H9 (cell line): ENCODE measurements at regions not wholly inside any gene's neighbourhood (a gene's known extent, or its start where the extent isn't known, plus 50 kb on each side); places are given as distances from the start of the nearest gene placed in this dataset.

Experiments used
- DNase-seq: peaks from one replicate; pipeline ENCODE4 v3.0.0-alpha.2; 2017
- H2AFZ ChIP-seq: one replicate; pipeline ENCODE4 v1.6.1; 2013; ENCODE audit warnings: mild to moderate bottlenecking, low read length, control low read depth, moderate library complexity
- H2AK5ac ChIP-seq: 2 replicates; pipeline ENCODE4 v1.6.1; 2013; ENCODE audit warnings: low read length, control low read depth, mixed read lengths; ENCODE audit not compliant: insufficient read length
- H2BK120ac ChIP-seq: one replicate; pipeline ENCODE4 v1.6.1; 2013; ENCODE audit warnings: low read depth, mild to moderate bottlenecking, low read length, control low read depth, inconsistent platforms; ENCODE audit not compliant: poor library complexity, severe bottlenecking
- H2BK12ac ChIP-seq: 2 replicates; pipeline ENCODE4 v1.6.1; 2013; ENCODE audit warnings: low read length, control low read depth, mixed read lengths, low read depth; ENCODE audit not compliant: insufficient read length
- H2BK15ac ChIP-seq: 2 replicates; pipeline ENCODE4 v1.6.1; 2013; ENCODE audit warnings: low read depth, low read length, control low read depth
- H2BK20ac ChIP-seq: one replicate; pipeline ENCODE4 v1.6.1; 2013; ENCODE audit warnings: low read depth, mild to moderate bottlenecking, low read length, control low read depth, inconsistent platforms; ENCODE audit not compliant: poor library complexity, severe bottlenecking
- H2BK5ac ChIP-seq: 2 replicates; pipeline ENCODE4 v1.6.1; 2013; ENCODE audit warnings: low read length, control low read depth, mixed read lengths; ENCODE audit not compliant: insufficient read length
- H3K14ac ChIP-seq: 2 replicates; pipeline ENCODE4 v1.6.1; 2013; ENCODE audit warnings: low read length, control low read depth; ENCODE audit not compliant: insufficient read depth
- H3K18ac ChIP-seq: 2 replicates; pipeline ENCODE4 v1.6.1; 2013; ENCODE audit warnings: low read depth, mild to moderate bottlenecking, mixed read lengths, low read length, control low read depth; ENCODE audit not compliant: insufficient read length
- H3K23ac ChIP-seq: 2 replicates; pipeline ENCODE4 v1.6.1; 2013; ENCODE audit warnings: low read length, control low read depth, mixed read lengths, low read depth; ENCODE audit not compliant: insufficient read length
- H3K23me2 ChIP-seq: 2 replicates; pipeline ENCODE4 v1.6.1; 2013; ENCODE audit warnings: low read depth, mild to moderate bottlenecking, mixed read lengths, low read length, control low read depth; ENCODE audit not compliant: insufficient read length, poor library complexity, severe bottlenecking
- H3K27ac ChIP-seq: 2 replicates; pipeline ENCODE4 v1.5.1; 2013; ENCODE audit warnings: low read length, control low read depth, mixed read lengths, low read depth; ENCODE audit not compliant: insufficient read length
- H3K27me3 ChIP-seq: 2 replicates; pipeline ENCODE4 v1.6.1; 2013; ENCODE audit warnings: low read length, control low read depth, inconsistent platforms; ENCODE audit not compliant: insufficient read depth
- H3K4ac ChIP-seq: 2 replicates; pipeline ENCODE4 v1.6.1; 2013; ENCODE audit warnings: low read depth, mild to moderate bottlenecking, control low read depth, inconsistent platforms, low read length, moderate library complexity
- H3K4me1 ChIP-seq: 2 replicates; pipeline ENCODE4 v1.6.1; 2013; ENCODE audit warnings: low read length, control low read depth, inconsistent platforms; ENCODE audit not compliant: insufficient read depth
- H3K4me2 ChIP-seq: 2 replicates; pipeline ENCODE4 v1.6.1; 2013; ENCODE audit warnings: low read length, control low read depth, mixed read lengths; ENCODE audit not compliant: insufficient read length, insufficient read depth
- H3K56ac ChIP-seq: 2 replicates; pipeline ENCODE4 v1.6.1; 2013; ENCODE audit warnings: low read depth, mild to moderate bottlenecking, mixed read lengths, low read length, control low read depth; ENCODE audit not compliant: insufficient read length
- H3K79me1 ChIP-seq: 2 replicates; pipeline ENCODE4 v1.6.1; 2013; ENCODE audit warnings: low read depth, mild to moderate bottlenecking, moderate library complexity, low read length, control low read depth, inconsistent platforms; ENCODE audit not compliant: insufficient read depth, poor library complexity, severe bottlenecking
- H3K79me2 ChIP-seq: 2 replicates; pipeline ENCODE4 v1.6.1; 2013; ENCODE audit warnings: low read length, control low read depth, inconsistent platforms; ENCODE audit not compliant: insufficient read depth
- H3K9ac ChIP-seq: 2 replicates; pipeline ENCODE4 v1.6.1; 2013; ENCODE audit warnings: low read length, control low read depth, mixed read lengths; ENCODE audit not compliant: insufficient read length; ENCODE audit errors: extremely low read depth
- H3K9me3 ChIP-seq: one replicate; pipeline ENCODE4 v1.6.1; 2013; ENCODE audit warnings: low read depth, low read length, inconsistent platforms; ENCODE audit not compliant: control insufficient read depth
- H3T11ph ChIP-seq: one replicate; pipeline ENCODE4 v1.6.1; 2013; ENCODE audit warnings: mild to moderate bottlenecking, low read length, control low read depth, inconsistent platforms
- H4K20me1 ChIP-seq: one replicate; pipeline ENCODE4 v1.6.1; 2013; ENCODE audit not compliant: control insufficient read depth, insufficient read length, insufficient read depth
- H4K5ac ChIP-seq: 2 replicates; pipeline ENCODE4 v1.6.1; 2013; ENCODE audit warnings: low read depth, mild to moderate bottlenecking, mixed read lengths, low read length, control low read depth; ENCODE audit not compliant: insufficient read length
- H4K8ac ChIP-seq: replicated peaks from 2 replicates; pipeline ENCODE4 v1.6.1; 2013; ENCODE audit warnings: low read length, control low read depth, mixed read lengths, low read depth; ENCODE audit not compliant: insufficient read length
- H4K91ac ChIP-seq: 2 replicates; pipeline ENCODE4 v1.6.1; 2013; ENCODE audit warnings: low read depth, mild to moderate bottlenecking, moderate library complexity, mixed read lengths, low read length, control low read depth; ENCODE audit not compliant: insufficient read length
- H3K27ac Mint-ChIP-seq, 3 experiments: 2 replicates in 2 of 3; 3 replicates in 1 of 3; pipeline ENCODE4 v1.8.0; 2020 to 2021; ENCODE audit warnings: mixed read lengths in 3 of 3, mild to moderate bottlenecking in 1 of 3, moderate library complexity in 1 of 3
- H3K27me3 Mint-ChIP-seq: 2 replicates; pipeline ENCODE4 v1.8.0; 2021; ENCODE audit warnings: low read depth, mild to moderate bottlenecking, moderate library complexity, mixed read lengths
- H3K36me3 Mint-ChIP-seq, 3 experiments: 2 replicates in 2 of 3; 3 replicates in 1 of 3; pipeline ENCODE4 v1.8.0; 2020 to 2021; ENCODE audit warnings: low read depth in 3 of 3, mixed read lengths in 3 of 3; ENCODE audit not compliant: insufficient read depth in 1 of 3
- H3K4me1 Mint-ChIP-seq, 2 experiments: 2 replicates each; pipeline ENCODE4 v1.8.0; 2020; ENCODE audit warnings: mixed read lengths in 2 of 2
- H3K4me3 Mint-ChIP-seq, 2 experiments: 2 replicates in 1 of 2; 3 replicates in 1 of 2; pipeline ENCODE4 v1.8.0; 2020 to 2021; ENCODE audit warnings: mild to moderate bottlenecking in 2 of 2, mixed read lengths in 2 of 2, moderate library complexity in 1 of 2
- H3K9me3 Mint-ChIP-seq, 2 experiments: 2 replicates in 1 of 2; 3 replicates in 1 of 2; pipeline ENCODE4 v1.8.0; 2020; ENCODE audit warnings: mild to moderate bottlenecking in 2 of 2, mixed read lengths in 2 of 2, moderate library complexity in 1 of 2
- WGBS: extraction: QIAGEN DNeasy Blood & Tissue Kit; methylation state at CpG from one replicate; pipeline ENCODE4 v1.1.7; 2013; ENCODE audit warnings: missing lambda C conversion rate, low lambda C conversion rate, mixed read lengths; ENCODE audit not compliant: insufficient read length; ENCODE audit errors: extremely low coverage; 5-methylcytosine and 5-hydroxymethylcytosine counted together
- TF ChIP-seq, protein P1 (sequence below): fragments of 200-600 bp; sonication (generic); conservative IDR thresholded peaks from 3 replicates; pipeline ENCODE4 v1.8.0; 2021; ENCODE audit warnings: antibody characterized with exemption, mild to moderate bottlenecking

DNA sequence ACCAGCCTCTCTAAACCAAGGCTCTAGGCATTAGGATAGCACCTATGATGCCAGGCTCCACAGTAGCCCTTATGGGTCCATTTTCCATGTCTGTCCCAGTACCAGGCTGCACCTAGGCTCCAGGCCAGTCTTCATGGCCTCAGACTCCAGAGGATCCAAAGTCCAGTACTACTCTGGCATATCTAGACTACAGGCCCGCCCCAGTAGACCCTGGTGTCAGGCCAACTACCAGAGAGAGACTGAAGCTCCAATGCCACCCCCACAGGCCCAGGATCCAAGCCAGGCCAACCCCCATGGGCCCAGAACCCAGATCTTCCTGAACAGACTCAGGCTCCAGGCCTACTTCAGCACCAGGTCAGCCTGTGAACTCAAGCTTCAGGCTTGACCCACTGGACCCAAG lies 287.0 kb downstream of the KCNC2 start:
- TF ChIP-seq, protein P1, sequence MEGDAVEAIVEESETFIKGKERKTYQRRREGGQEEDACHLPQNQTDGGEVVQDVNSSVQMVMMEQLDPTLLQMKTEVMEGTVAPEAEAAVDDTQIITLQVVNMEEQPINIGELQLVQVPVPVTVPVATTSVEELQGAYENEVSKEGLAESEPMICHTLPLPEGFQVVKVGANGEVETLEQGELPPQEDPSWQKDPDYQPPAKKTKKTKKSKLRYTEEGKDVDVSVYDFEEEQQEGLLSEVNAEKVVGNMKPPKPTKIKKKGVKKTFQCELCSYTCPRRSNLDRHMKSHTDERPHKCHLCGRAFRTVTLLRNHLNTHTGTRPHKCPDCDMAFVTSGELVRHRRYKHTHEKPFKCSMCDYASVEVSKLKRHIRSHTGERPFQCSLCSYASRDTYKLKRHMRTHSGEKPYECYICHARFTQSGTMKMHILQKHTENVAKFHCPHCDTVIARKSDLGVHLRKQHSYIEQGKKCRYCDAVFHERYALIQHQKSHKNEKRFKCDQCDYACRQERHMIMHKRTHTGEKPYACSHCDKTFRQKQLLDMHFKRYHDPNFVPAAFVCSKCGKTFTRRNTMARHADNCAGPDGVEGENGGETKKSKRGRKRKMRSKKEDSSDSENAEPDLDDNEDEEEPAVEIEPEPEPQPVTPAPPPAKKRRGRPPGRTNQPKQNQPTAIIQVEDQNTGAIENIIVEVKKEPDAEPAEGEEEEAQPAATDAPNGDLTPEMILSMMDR = no peak
- Histone ChIP-seq H4K5ac (no peak overlapping the region), H4K91ac (no peak overlapping the region), H2BK15ac (no peak overlapping the region), H3K23ac (no peak overlapping the region), H3K14ac (no peak overlapping the region), H3K9me3 (no peaks in the 10 kb centered on the region), H3K4me2 (no peak overlapping the region), H3K27ac (no peak overlapping the region), H3K9ac (no peak overlapping the region), H3K18ac (no peak overlapping the region), H3K79me1 (no peaks in the 10 kb centered on the region), H2BK12ac (no peak overlapping the region), H3K4me1 (no peaks in the 10 kb centered on the region), H3K23me2 (no peaks in the 10 kb centered on the region), H4K20me1 (no peaks in the 10 kb centered on the region), H3K27me3 (no peaks in the 10 kb centered on the region), H3K79me2 (no peaks in the 10 kb centered on the region), H2BK5ac (no peak overlapping the region), H2AFZ (no peak overlapping the region), H4K8ac (no peak overlapping the region), H3K4ac (no peak overlapping the region), H3T11ph (no peak overlapping the region), H2AK5ac (no peak overlapping the region), H3K56ac (no peak overlapping the region), H2BK120ac (no peak overlapping the region), H2BK20ac (no peak overlapping the region)
- no CpG with 5 or more reads among the region's 1 CpG for WGBS
- H3K27me3 Mint-ChIP-seq = no peaks in the 10 kb centered on the region
- H3K9me3 Mint-ChIP-seq = peaks cover 9 to 13% of the 10 kb centered on the region in 2 experiments; a peak in 4 of 5 replicates
- peaks cover 0 to 4% (median 1%) of the 10 kb centered on the region in 3 experiments; a peak in 2 of 7 replicates for H3K36me3 Mint-ChIP-seq
- H3K4me3 Mint-ChIP-seq = no peak overlapping the region
- H3K27ac Mint-ChIP-seq = no peak overlapping the region
- no peak for DNase-seq
- H3K4me1 Mint-ChIP-seq = no peaks in the 10 kb centered on the region
